Activated CD8-positive, alpha-beta memory T cell treated with anti-CD3 and anti-CD28 coated beads, Interleukin-2, amount 50 U/mL, for 48 hours (primary cell): ENCODE measurements at regions not wholly inside any gene's neighbourhood (a gene's known extent, or its start where the extent isn't known, plus 50 kb on each side); places are given as distances from the start of the nearest gene placed in this dataset.
"Not testable (repeated sequence)": the region's sequence is repeated elsewhere in the genome, so short reads cannot be mapped to it uniquely, and the experiment has no call there.

ENCODE experiments used
- DNase-seq: peaks from one replicate; pipeline ENCODE4 v3.0.0-alpha.2; 2020

GRCh38 chr1:65020774-65021173, 54.4 kb upstream of the JAK1 start:
- no peak for DNase-seq

GRCh38 chr1:65021795-65022194, 55.4 kb upstream of the JAK1 start:
- DNase-seq: no peak

- DNase-seq: no peak
These were observed 55.9 kb upstream of the JAK1 start for GRCh38 chr1:65022216-65022615.

GRCh38 chr1:65025794-65026193, 59.4 kb upstream of the JAK1 start:
- no peak for DNase-seq

- no peak for DNase-seq
These were observed 59.9 kb upstream of the JAK1 start for GRCh38 chr1:65026235-65026634.

- DNase-seq: no peak
These were observed 61.5 kb upstream of the JAK1 start for GRCh38 chr1:65027666-65028358.

GRCh38 chr1:65029434-65029833, 63.1 kb upstream of the JAK1 start:
- DNase-seq: not testable (repeated sequence)

GRCh38 chr1:65034879-65035278, 68.5 kb upstream of the JAK1 start:
- not testable (repeated sequence) for DNase-seq

GRCh38 chr1:65036570-65037051, 70.3 kb upstream of the JAK1 start:
- no peak for DNase-seq

- no peak for DNase-seq
These were observed 72.7 kb upstream of the JAK1 start for GRCh38 chr1:65039066-65039465.

GRCh38 chr1:65039508-65039907, 73.2 kb upstream of the JAK1 start:
- DNase-seq: no peak

- no peak for DNase-seq
These were observed 76.1 kb upstream of the JAK1 start for GRCh38 chr1:65042467-65042866.

GRCh38 chr1:65044411-65044810, 78.1 kb upstream of the JAK1 start:
- no peak for DNase-seq

GRCh38 chr1:65045022-65045817, 78.9 kb upstream of the JAK1 start:
- no peak for DNase-seq

GRCh38 chr1:65048335-65048734, 82.0 kb upstream of the JAK1 start:
- no peak for DNase-seq

GRCh38 chr1:65049941-65050713, 83.8 kb upstream of the JAK1 start:
- DNase-seq: no peak

GRCh38 chr1:65050735-65051134, 84.4 kb upstream of the JAK1 start:
- DNase-seq: no peak

- no peak for DNase-seq
These were observed 88.1 kb upstream of the JAK1 start for GRCh38 chr1:65054481-65054880.

GRCh38 chr1:65055747-65056146, 89.4 kb upstream of the JAK1 start:
- no peak for DNase-seq

GRCh38 chr1:65056234-65056633, 89.9 kb upstream of the JAK1 start:
- no peak for DNase-seq

GRCh38 chr1:65056866-65057265, 90.5 kb upstream of the JAK1 start:
- DNase-seq: no peak

- DNase-seq: no peak
These were observed 88.0 kb upstream of the AK4 start for GRCh38 chr1:65059930-65060538.

GRCh38 chr1:65062339-65062738, 85.7 kb upstream of the AK4 start:
- no peak for DNase-seq
